Progenitor cell of endocrine pancreas (in vitro differentiated cells): ENCODE measurements at regions not wholly inside any gene's neighbourhood (a gene's known extent, or its start where the extent isn't known, plus 50 kb on each side); places are given as distances from the start of the nearest gene placed in this dataset.

ENCODE experiments used
- DNase-seq: peaks from one replicate; pipeline ENCODE4 v3.0.0; 2021; ENCODE audit warnings: low spot score; ENCODE audit not compliant: unreplicated experiment
- H3K27ac Mint-ChIP-seq: 2 replicates; pipeline ENCODE4 v1.8.0; 2021; ENCODE audit warnings: mild to moderate bottlenecking, moderate library complexity, mixed read lengths
- H3K27me3 Mint-ChIP-seq: 2 replicates; pipeline ENCODE4 v1.8.0; 2021; ENCODE audit warnings: mixed read lengths
- H3K36me3 Mint-ChIP-seq: 2 replicates; pipeline ENCODE4 v1.8.0; 2022; ENCODE audit warnings: mixed read lengths; ENCODE audit not compliant: insufficient read depth
- H3K4me1 Mint-ChIP-seq: 2 replicates; pipeline ENCODE4 v1.8.0; 2021; ENCODE audit warnings: low read depth, mixed read lengths
- H3K4me3 Mint-ChIP-seq: 2 replicates; pipeline ENCODE4 v1.8.0; 2021; ENCODE audit warnings: low read depth, mild to moderate bottlenecking, moderate library complexity, mixed read lengths
- H3K9me3 Mint-ChIP-seq: 2 replicates; pipeline ENCODE4 v1.8.0; 2021; ENCODE audit warnings: low read depth, mixed read lengths
- CTCF ChIP-seq: fragments of 200-600 bp; sonication (generic); IDR thresholded peaks from one replicate; pipeline ENCODE4 v1.5.0; 2021; ENCODE audit warnings: antibody characterized with exemption, mild to moderate bottlenecking; ENCODE audit not compliant: unreplicated experiment

DNA sequence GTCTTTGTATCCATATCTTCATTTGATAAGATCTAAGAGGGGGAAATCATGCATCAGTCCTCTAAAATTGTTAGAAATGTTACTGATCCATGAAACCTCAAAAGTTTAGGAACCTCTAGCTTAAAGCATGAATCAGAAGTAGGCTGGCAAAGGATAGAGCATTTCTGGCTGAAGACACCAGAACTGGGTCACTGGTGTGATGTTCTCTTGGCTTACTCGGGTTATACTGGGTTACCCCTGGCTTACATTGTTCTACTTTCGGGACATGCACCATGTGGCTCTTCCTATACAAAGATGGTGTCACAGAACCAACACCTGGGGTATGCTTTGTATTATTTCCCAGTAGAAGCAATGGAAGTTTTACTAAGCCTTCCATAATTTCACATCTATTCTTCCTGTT is 83.2 kb upstream of the TNP1 start:
- Mint-ChIP-seq H3K27me3 (no peaks in the 10 kb centered on the region), H3K9me3 (peaks cover 3% of the 10 kb centered on the region), H3K4me1 (no peaks in the 10 kb centered on the region), H3K36me3 (no peaks in the 10 kb centered on the region), H3K4me3 (no peak overlapping the region), H3K27ac (no peak overlapping the region)
- TF ChIP-seq CTCF: no peak
- DNase-seq: no peak

DNA sequence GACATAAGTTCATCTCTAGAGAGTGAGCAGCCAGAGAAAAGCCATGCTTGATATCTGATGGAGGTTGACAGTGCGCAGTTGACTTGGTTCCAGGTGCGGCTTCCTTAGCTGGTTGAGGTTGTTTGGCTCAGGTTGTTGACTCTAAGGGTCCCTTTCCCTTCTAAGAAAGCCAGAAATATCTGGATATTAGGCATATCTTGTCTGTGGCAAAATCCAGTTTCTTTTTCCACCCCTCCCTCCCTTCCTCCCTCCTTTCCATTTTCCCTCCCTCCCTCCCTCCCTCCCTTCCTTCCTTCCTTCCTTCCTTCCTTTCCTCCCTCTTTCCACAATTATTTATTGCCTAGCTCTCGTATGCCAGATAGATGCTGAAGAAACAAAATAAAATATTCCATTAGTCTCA is 82.6 kb upstream of the TNP1 start:
- Mint-ChIP-seq H3K9me3 (peaks cover 3% of the 10 kb centered on the region), H3K27ac (no peak overlapping the region), H3K4me1 (no peaks in the 10 kb centered on the region), H3K27me3 (no peaks in the 10 kb centered on the region), H3K4me3 (no peak overlapping the region), H3K36me3 (no peaks in the 10 kb centered on the region)
- TF ChIP-seq CTCF: no peak
- no peak for DNase-seq

GRCh38 chr2:216942016-216942415 is 82.2 kb upstream of the TNP1 start:
- no peak for DNase-seq
- Mint-ChIP-seq H3K27ac (no peak overlapping the region), H3K4me3 (no peak overlapping the region), H3K36me3 (no peaks in the 10 kb centered on the region), H3K9me3 (peaks cover 3% of the 10 kb centered on the region), H3K4me1 (peaks cover 2% of the 10 kb centered on the region), H3K27me3 (peaks cover 2% of the 10 kb centered on the region)
- no peak for TF ChIP-seq CTCF

DNA sequence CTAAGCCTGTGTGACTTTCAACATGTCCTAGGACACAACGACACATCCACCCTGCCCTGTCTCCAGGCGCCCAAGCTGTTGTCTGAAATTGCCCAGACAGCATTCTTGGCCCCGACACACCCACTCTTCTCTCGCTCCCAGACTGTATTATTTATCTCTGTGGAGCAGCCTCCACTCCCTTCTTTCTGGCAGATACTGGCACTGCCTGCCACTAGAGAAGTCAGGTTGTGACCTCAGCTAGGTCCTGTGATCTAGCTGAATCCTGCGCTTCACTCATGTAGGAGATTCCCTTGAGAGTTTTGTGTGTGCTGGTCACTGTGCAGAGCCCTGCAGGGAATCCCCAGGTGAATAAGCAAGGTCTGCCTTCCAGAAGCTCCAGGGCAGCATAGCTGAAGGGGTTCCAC is 77.1 kb upstream of the TNP1 start:
- no peak for TF ChIP-seq CTCF
- H3K4me3 Mint-ChIP-seq: no peak overlapping the region
- peaks cover 4% of the 10 kb centered on the region for H3K4me1 Mint-ChIP-seq
- no peak overlapping the region for H3K27ac Mint-ChIP-seq
- H3K27me3 Mint-ChIP-seq: peaks cover 4% of the 10 kb centered on the region
- H3K9me3 Mint-ChIP-seq: peaks cover 3% of the 10 kb centered on the region
- DNase-seq: no peak
- H3K36me3 Mint-ChIP-seq: no peaks in the 10 kb centered on the region

GRCh38 chr2:216934623-216935022 is 74.8 kb upstream of the TNP1 start:
- peak overlapping the region; percentile 64 for H3K27ac Mint-ChIP-seq
- no peak for DNase-seq
- H3K4me3 Mint-ChIP-seq: no peak overlapping the region

More at GRCh38 chr2:216934623-216935022, 74.8 kb upstream of the TNP1 start:
- TF ChIP-seq CTCF: no peak
- H3K4me1 Mint-ChIP-seq: peaks cover 4% of the 10 kb centered on the region
- H3K36me3 Mint-ChIP-seq: no peaks in the 10 kb centered on the region
- peaks cover 4% of the 10 kb centered on the region for H3K27me3 Mint-ChIP-seq
- no peaks in the 10 kb centered on the region for H3K9me3 Mint-ChIP-seq
